Upper lobe of left lung (tissue), 6 donors: ENCODE measurements at regions not wholly inside any gene's neighbourhood (a gene's known extent, or its start where the extent isn't known, plus 50 kb on each side); places are given as distances from the start of the nearest gene placed in this dataset.
"Not testable (repeated sequence)": the region's sequence is repeated elsewhere in the genome, so short reads cannot be mapped to it uniquely, and the experiment has no call there.

ENCODE experiments used
- ATAC-seq, 2 donors: fragments of 200-7000 bp; cut with Tn5 transposase; one replicate each; pipeline ENCODE4 v1.9.1; 2022; ENCODE audit warnings: mild to moderate bottlenecking in 2 of 2, moderate library complexity in 2 of 2; ENCODE audit not compliant: low FRiP score in 2 of 2
- DNase-seq, 2 donors: peaks; one replicate each; pipeline ENCODE4 v3.0.0-alpha.2; 2019 to 2020
- H3K27ac ChIP-seq, 4 donors: fragments of 200-600 bp; sonication (generic); one replicate each; pipeline ENCODE4 v1.5.1; 2016 to 2019
- H3K27me3 ChIP-seq, 4 donors: fragments of 200-600 bp; sonication (generic); one replicate each; pipeline ENCODE4 v1.5.1; 2017 to 2019
- H3K36me3 ChIP-seq, 4 donors: fragments of 200-600 bp; sonication (generic); one replicate each; pipeline ENCODE4 v1.5.1; 2016 to 2019
- H3K4me1 ChIP-seq, 4 donors: fragments of 200-600 bp; sonication (generic); one replicate each; pipeline ENCODE4 v1.5.1; 2018 to 2019
- H3K4me3 ChIP-seq, 4 donors: fragments of 200-600 bp; sonication (generic); one replicate each; pipeline ENCODE4 v1.5.1; 2017 to 2019; ENCODE audit warnings: mild to moderate bottlenecking in 2 of 4, moderate library complexity in 1 of 4
- H3K9me3 ChIP-seq, 4 donors: fragments of 200-600 bp; sonication (generic); one replicate each; pipeline ENCODE4 v1.5.1; 2018 to 2019
- EP300 ChIP-seq, 4 donors: sonication (generic); formaldehyde crosslinking; IDR thresholded peaks; one replicate each; pipeline ENCODE4 v1.5.1; 2017; ENCODE audit warnings: antibody characterized with exemption in 4 of 4, control low read depth in 2 of 4
- POLR2A ChIP-seq, 4 donors: fragments of 450-650 bp; IDR thresholded peaks; one replicate each; pipeline ENCODE4 v1.5.1; 2016 to 2017; ENCODE audit warnings: antibody characterized with exemption in 4 of 4, mild to moderate bottlenecking in 2 of 4
- POLR2AphosphoS5 ChIP-seq, 2 donors: sonication (generic); formaldehyde crosslinking; IDR thresholded peaks; one replicate each; pipeline ENCODE4 v1.5.1; 2017; ENCODE audit warnings: antibody characterized with exemption in 2 of 2
- WGBS, 2 donors: methylation state at CpG; one replicate each; pipeline ENCODE4 v1.1.5; 2017 to 2018; 5-methylcytosine and 5-hydroxymethylcytosine counted together
- TF ChIP-seq, protein P1 (sequence below), 6 experiments: fragments of 450-650 bp in 4 of 6; fragments of 200-600 bp in 2 of 6; sonication (generic) in 2 of 6; IDR thresholded peaks; one replicate each; pipeline ENCODE4 v1.5.1; 2016 to 2019; ENCODE audit warnings: antibody characterized with exemption in 6 of 6
- donor health status: DM: no; HTN: no; CAD: no; lungs with moderate emphysema.
- donor health status: DM: no; HTN: yes; CAD: no; lungs with severe emphysema.

DNA sequence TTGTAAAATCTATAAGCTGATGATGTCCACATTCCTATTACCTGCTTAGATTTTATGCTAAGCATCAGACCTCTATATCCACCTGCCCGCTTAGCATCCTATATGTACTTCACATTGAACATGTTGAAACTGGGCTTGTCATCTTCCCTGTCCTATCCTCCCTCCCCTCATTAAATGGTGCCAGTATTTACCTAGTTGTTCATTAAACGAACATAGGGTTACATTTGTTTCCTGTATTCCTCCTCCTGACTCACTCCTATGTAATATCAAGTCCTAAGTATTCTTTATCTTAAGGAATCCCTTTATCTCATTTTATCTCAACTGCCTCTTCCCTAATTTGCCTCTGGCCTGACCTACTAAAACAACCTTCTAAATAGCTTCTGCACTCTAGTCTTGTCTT is 177.8 kb upstream of the MEF2C start:
- Histone ChIP-seq H3K4me3 (no peak overlapping the region), H3K4me1 (no peaks in the 10 kb centered on the region), H3K9me3 (no peaks in the 10 kb centered on the region), H3K27me3 (no peaks in the 10 kb centered on the region), H3K27ac (no peak overlapping the region), H3K36me3 (no peaks in the 10 kb centered on the region)
- no peak for TF ChIP-seq POLR2AphosphoS5 (IDR thresholded peaks at IDR 0.05)
- TF ChIP-seq EP300 (IDR thresholded peaks at IDR 0.05), result no peak
- TF ChIP-seq POLR2A (IDR thresholded peaks at IDR 0.05), result no peak
- TF ChIP-seq, protein P1, sequence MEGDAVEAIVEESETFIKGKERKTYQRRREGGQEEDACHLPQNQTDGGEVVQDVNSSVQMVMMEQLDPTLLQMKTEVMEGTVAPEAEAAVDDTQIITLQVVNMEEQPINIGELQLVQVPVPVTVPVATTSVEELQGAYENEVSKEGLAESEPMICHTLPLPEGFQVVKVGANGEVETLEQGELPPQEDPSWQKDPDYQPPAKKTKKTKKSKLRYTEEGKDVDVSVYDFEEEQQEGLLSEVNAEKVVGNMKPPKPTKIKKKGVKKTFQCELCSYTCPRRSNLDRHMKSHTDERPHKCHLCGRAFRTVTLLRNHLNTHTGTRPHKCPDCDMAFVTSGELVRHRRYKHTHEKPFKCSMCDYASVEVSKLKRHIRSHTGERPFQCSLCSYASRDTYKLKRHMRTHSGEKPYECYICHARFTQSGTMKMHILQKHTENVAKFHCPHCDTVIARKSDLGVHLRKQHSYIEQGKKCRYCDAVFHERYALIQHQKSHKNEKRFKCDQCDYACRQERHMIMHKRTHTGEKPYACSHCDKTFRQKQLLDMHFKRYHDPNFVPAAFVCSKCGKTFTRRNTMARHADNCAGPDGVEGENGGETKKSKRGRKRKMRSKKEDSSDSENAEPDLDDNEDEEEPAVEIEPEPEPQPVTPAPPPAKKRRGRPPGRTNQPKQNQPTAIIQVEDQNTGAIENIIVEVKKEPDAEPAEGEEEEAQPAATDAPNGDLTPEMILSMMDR (IDR thresholded peaks at IDR 0.05), result no peak
- DNase-seq (no peak), ATAC-seq (no peak)
- 78 to 84% methylated on average over 2 of the region's 2 CpGs for WGBS, 2 donors

DNA sequence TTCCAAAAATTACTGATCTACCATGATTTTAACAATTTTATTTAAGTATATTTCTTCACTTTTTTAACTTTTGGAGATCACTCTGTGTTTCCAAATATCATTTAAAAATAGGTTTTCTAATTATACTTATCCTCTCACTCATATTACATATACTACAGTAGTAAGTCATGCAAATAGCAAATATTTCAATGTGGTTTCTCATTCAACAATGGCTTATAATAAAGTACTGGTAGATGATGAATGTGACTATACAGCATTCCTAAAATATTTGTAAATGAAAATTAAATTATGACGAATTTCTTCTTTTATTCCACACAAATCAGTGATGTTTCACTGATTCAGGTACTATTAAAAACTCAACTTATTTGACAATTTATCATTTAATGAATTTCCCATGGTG is 176.3 kb upstream of the MEF2C start:
- no peak overlapping the region for H3K4me3 ChIP-seq
- ATAC-seq (no peak), DNase-seq (no peak)
- no peaks in the 10 kb centered on the region for H3K4me1 ChIP-seq
- H3K27ac ChIP-seq, result no peak overlapping the region
- H3K27me3 ChIP-seq, result no peaks in the 10 kb centered on the region
- H3K36me3 ChIP-seq, result no peaks in the 10 kb centered on the region
- TF ChIP-seq, protein P1 (IDR thresholded peaks at IDR 0.05), result no peak
- no peak for TF ChIP-seq POLR2AphosphoS5 (IDR thresholded peaks at IDR 0.05)
- no peak for TF ChIP-seq EP300 (IDR thresholded peaks at IDR 0.05)
- TF ChIP-seq POLR2A (IDR thresholded peaks at IDR 0.05), result no peak
- H3K9me3 ChIP-seq, result no peaks in the 10 kb centered on the region
- 86 to 93% methylated on average over 1 of the region's 1 CpG for WGBS, 2 donors

DNA sequence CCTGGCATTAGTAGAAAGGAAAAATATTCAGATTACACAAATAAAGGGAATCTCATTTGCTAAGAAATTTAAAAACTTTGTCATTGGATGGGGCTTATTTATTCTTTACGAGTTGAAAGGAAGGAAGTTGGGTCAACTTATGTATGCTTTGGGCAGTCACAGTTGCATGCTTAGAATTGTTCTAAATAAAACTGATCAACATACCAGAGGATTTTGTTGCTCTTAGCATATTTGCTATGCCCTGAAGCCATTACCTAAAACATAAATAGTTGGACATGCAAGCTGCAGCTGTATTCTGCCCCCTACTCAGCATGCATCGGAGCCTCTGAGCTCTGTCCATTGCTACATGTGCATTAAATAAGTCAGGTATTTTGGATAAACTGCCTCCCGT is 172.7 kb upstream of the MEF2C start:
- Histone ChIP-seq H3K36me3 (no peaks in the 10 kb centered on the region), H3K9me3 (peaks cover 0 to under 1% (median 0%) of the 10 kb centered on the region in 4 donors), H3K4me1 (no peaks in the 10 kb centered on the region), H3K27ac (no peak overlapping the region), H3K4me3 (no peak overlapping the region), H3K27me3 (no peaks in the 10 kb centered on the region)
- WGBS, 2 donors, result 64 to 71% methylated on average over 3 of the region's 3 CpGs
- ATAC-seq (no peak), DNase-seq (no peak)
- TF ChIP-seq, protein P1 (IDR thresholded peaks at IDR 0.05), result no peak
- TF ChIP-seq POLR2AphosphoS5 (IDR thresholded peaks at IDR 0.05) (no peak), EP300 (IDR thresholded peaks at IDR 0.05) (no peak), POLR2A (IDR thresholded peaks at IDR 0.05) (no peak)

DNA sequence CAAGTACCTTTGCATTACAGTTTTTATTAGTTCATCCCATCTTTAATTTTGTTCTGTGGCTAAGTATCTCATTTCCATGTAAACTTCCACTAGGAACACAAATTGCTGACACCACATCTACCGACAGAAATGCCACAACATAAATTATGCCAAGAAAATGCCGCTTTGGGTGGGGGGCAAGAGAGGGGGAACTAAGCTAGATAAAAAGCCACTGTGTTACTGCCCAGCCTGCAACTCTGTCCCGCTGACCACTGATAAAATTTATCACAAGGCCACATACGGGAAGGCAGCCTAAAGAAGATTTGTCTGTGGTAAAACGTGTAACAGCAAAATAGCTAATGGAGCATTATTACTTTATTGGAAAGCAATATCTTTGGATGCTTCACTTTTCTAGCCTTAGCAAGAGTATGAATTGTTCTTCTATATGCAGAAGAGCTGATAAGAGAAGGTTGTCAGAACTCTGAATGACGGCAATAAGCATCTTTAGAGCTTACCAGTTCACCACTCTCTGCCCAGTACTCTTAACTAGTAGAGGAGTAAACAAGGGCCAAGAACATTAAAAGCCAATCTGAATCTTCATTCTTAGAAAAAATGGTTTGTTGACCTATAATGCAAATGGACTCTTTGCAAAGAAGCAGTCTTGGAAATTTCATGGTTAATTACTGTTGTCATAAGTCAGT is 172.2 kb upstream of the MEF2C start:
- Histone ChIP-seq H3K4me3 (no peak overlapping the region), H3K27me3 (no peaks in the 10 kb centered on the region), H3K27ac (no peak overlapping the region), H3K4me1 (no peaks in the 10 kb centered on the region), H3K9me3 (peaks cover 0 to 5% (median 4%) of the 10 kb centered on the region in 4 donors), H3K36me3 (no peaks in the 10 kb centered on the region)
- TF ChIP-seq EP300 (IDR thresholded peaks at IDR 0.05) (no peak), POLR2A (IDR thresholded peaks at IDR 0.05) (no peak), POLR2AphosphoS5 (IDR thresholded peaks at IDR 0.05) (no peak)
- TF ChIP-seq, protein P1 (IDR thresholded peaks at IDR 0.05), result no peak
- WGBS, 2 donors, result 88 to 89% methylated on average over 6 of the region's 6 CpGs
- DNase-seq (no peak), ATAC-seq (no peak)

DNA sequence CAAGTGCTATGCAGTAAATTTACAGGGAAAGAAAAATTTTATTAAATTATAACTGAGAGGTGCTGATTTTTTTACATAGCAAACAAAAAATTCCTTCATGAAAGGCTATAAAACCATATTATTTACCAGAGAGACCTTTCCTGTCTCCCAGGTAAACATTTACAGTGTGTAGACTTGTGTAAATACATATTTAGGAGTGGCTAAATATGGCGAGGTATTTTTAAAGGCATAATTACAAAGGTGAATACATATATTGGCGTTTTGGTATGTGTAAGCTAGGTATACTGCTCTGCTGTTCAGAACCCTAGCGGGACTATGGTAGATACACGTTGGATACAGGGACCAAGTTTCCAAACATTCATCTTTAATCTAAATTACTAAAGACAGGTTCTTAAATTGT is 170.6 kb upstream of the MEF2C start:
- Histone ChIP-seq H3K27ac (no peak overlapping the region), H3K9me3 (peaks cover 0 to 8% (median 6%) of the 10 kb centered on the region in 4 donors), H3K36me3 (no peaks in the 10 kb centered on the region), H3K4me1 (no peaks in the 10 kb centered on the region), H3K27me3 (no peaks in the 10 kb centered on the region), H3K4me3 (no peak overlapping the region)
- DNase-seq, result no peak
- WGBS, 2 donors, result 60 to 91% methylated on average over 4 of the region's 4 CpGs
- TF ChIP-seq POLR2A (IDR thresholded peaks at IDR 0.05) (no peak), POLR2AphosphoS5 (IDR thresholded peaks at IDR 0.05) (no peak), EP300 (IDR thresholded peaks at IDR 0.05) (no peak)
- TF ChIP-seq, protein P1 (IDR thresholded peaks at IDR 0.05), result no peak
- ATAC-seq, result no peak

DNA sequence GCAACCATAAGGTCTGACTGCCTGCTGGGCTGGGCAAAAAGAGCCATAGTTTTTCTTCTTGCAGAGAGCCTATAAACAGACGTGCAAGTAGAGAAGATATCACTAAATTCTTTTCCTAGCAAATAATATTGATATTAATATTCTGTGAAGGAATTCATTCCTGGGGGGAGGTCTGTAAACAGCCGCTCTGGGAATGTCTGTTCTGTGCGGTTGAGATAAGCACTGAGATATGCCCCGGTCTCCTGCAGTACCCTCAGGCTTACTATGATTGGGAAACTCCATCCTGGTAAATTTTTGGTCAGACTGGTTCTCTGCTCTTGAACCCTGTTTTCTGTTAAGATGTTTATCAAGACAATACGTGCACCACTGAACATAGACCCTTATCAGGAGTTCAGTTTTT is 167.1 kb upstream of the MEF2C start:
- not testable (repeated sequence) for H3K36me3 ChIP-seq, H3K27ac ChIP-seq, H3K4me3 ChIP-seq, H3K4me1 ChIP-seq, DNase-seq, H3K27me3 ChIP-seq, H3K9me3 ChIP-seq, ATAC-seq
- WGBS, 2 donors, result 92 to 94% methylated on average over 5 of the region's 5 CpGs
